ENCODE measurements at regions not wholly inside any gene's neighbourhood (a gene's known extent, or its start where the extent isn't known, plus 50 kb on each side); places are given as distances from the start of the nearest gene placed in this dataset.

DNA sequence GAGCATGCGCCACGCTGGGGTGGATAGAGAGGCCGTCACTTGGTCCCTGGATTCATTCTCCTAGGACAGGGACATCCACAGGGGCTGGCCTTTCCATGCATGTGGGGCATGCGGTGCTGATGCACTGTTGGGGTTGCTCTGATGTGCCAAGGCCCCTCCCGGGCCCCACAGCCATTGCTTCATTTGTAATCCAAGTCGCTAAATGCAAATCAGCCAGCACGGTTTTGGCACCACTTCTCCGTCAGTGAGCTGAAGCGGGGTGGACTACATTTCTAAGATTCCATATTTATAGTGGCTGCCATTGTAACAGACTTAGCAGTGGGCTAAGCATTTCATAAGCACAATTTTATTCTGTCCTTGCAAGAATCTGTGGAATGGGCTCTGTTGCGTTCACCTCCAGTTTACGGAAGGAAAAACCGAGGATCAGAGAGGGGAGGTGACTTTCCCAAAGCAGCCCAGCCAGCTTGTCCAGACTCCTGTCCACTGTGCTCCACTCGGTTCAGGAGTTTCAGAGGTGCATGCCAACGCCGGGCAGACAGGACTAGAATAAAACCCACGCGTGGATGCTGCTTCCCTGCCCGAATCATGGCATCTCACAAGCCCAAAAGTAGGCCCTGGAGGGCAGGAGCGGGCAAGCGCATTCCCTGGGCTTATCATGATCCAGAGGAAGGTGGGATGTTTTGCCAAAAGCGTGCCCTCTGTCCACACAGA, 102.6 kb upstream of the COL5A1 start:
- H3K9me3 ChIP-seq = no peaks in the 10 kb centered on the region
- no peak for DNase-seq
- 57 to 66% (median 63%) methylated on average over 20 to 21 of the region's 21 CpGs for WGBS, 3 donors
- H3K4me1 ChIP-seq (ENCODE audit: insufficient read depth) = no peaks in the 10 kb centered on the region
- no peak overlapping the region for H3K4me3 ChIP-seq
- intact Hi-C loops (cut with DNase I) = no loop called here
- H3K27me3 ChIP-seq = no peaks in the 10 kb centered on the region
- H3K36me3 ChIP-seq = no peaks in the 10 kb centered on the region
- TF ChIP-seq POLR2A (IDR thresholded peaks at IDR 0.05) (no peak), EP300 (IDR thresholded peaks at IDR 0.05) (no peak)
- TF ChIP-seq, protein P1, sequence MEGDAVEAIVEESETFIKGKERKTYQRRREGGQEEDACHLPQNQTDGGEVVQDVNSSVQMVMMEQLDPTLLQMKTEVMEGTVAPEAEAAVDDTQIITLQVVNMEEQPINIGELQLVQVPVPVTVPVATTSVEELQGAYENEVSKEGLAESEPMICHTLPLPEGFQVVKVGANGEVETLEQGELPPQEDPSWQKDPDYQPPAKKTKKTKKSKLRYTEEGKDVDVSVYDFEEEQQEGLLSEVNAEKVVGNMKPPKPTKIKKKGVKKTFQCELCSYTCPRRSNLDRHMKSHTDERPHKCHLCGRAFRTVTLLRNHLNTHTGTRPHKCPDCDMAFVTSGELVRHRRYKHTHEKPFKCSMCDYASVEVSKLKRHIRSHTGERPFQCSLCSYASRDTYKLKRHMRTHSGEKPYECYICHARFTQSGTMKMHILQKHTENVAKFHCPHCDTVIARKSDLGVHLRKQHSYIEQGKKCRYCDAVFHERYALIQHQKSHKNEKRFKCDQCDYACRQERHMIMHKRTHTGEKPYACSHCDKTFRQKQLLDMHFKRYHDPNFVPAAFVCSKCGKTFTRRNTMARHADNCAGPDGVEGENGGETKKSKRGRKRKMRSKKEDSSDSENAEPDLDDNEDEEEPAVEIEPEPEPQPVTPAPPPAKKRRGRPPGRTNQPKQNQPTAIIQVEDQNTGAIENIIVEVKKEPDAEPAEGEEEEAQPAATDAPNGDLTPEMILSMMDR (IDR thresholded peaks at IDR 0.05) = no peak
- no peak overlapping the region for H3K27ac ChIP-seq

GRCh38 chr9:134539586-134540194, 101.9 kb upstream of the COL5A1 start:
- intact Hi-C loops (cut with DNase I) = no loop called here
- no peaks in the 10 kb centered on the region for H3K36me3 ChIP-seq
- H3K9me3 ChIP-seq = no peaks in the 10 kb centered on the region
- no peak for TF ChIP-seq POLR2A (IDR thresholded peaks at IDR 0.05)
- no peak for TF ChIP-seq EP300 (IDR thresholded peaks at IDR 0.05)
- TF ChIP-seq, protein P1 (IDR thresholded peaks at IDR 0.05) = no peak
- no peak overlapping the region for H3K27ac ChIP-seq
- peaks cover 3% of the 10 kb centered on the region for H3K4me1 ChIP-seq (ENCODE audit: insufficient read depth)
- no peak overlapping the region for H3K4me3 ChIP-seq
- no peaks in the 10 kb centered on the region for H3K27me3 ChIP-seq
- 22 to 37% (median 27%) methylated on average over 11 of the region's 11 CpGs for WGBS, 3 donors
- DNase-seq = peak in 1 of 5 donors; percentile 50

GRCh38 chr9:134540276-134541096, 101.1 kb upstream of the COL5A1 start:
- WGBS, 3 donors = 78 to 80% (median 78%) methylated on average over 15 to 19 of the region's 19 CpGs
- no peak for DNase-seq

More at GRCh38 chr9:134540276-134541096, 101.1 kb upstream of the COL5A1 start:
- TF ChIP-seq, protein P1 (IDR thresholded peaks at IDR 0.05) = no peak
- no peak for TF ChIP-seq EP300 (IDR thresholded peaks at IDR 0.05)
- TF ChIP-seq POLR2A (IDR thresholded peaks at IDR 0.05) = no peak
- no peak overlapping the region for H3K4me3 ChIP-seq
- H3K4me1 ChIP-seq (ENCODE audit: insufficient read depth) = peaks cover 3% of the 10 kb centered on the region
- H3K27ac ChIP-seq = no peak overlapping the region
- H3K36me3 ChIP-seq = no peaks in the 10 kb centered on the region
- H3K9me3 ChIP-seq = no peaks in the 10 kb centered on the region
- intact Hi-C loops (cut with DNase I) = no loop called here
- no peaks in the 10 kb centered on the region for H3K27me3 ChIP-seq

Data from ovary (tissue), 7 donors.